C4-2B (cell line): ENCODE measurements at regions not wholly inside any gene's neighbourhood (a gene's known extent, or its start where the extent isn't known, plus 50 kb on each side); places are given as distances from the start of the nearest gene placed in this dataset.

Source experiments
- H3K27ac ChIP-seq: fragments of 450-650 bp; 2 replicates; pipeline ENCODE4 v1.5.1; 2017
- ZFX ChIP-seq: fragments of 450-650 bp; IDR thresholded peaks from 2 replicates; pipeline ENCODE4 v1.6.1; 2017
- TF ChIP-seq, protein P1 (sequence below): fragments of 450-650 bp; conservative IDR thresholded peaks from 2 replicates; pipeline ENCODE4 v1.5.1; 2017; ENCODE audit warnings: mild to moderate bottlenecking

DNA sequence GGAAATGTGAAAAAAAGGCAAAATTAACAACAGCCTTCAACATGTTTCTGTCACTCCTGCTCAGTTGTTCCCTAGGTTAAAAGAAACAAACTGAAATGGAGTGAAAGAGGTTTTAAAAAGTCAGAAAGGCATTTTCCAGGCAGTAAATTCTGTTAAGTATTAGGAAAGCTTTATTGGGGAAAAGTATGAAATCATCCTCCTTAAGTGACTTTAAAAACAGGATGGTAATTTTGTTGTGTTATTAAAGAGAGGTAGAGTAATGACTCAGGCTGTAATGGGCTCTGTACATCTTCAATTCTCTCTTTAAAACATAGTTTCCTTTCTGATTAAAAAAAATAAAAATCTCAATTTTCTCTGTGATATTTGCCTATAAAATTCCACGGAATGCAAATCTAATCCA, 81.1 kb downstream of the OTOL1 start:
- TF ChIP-seq, protein P1, sequence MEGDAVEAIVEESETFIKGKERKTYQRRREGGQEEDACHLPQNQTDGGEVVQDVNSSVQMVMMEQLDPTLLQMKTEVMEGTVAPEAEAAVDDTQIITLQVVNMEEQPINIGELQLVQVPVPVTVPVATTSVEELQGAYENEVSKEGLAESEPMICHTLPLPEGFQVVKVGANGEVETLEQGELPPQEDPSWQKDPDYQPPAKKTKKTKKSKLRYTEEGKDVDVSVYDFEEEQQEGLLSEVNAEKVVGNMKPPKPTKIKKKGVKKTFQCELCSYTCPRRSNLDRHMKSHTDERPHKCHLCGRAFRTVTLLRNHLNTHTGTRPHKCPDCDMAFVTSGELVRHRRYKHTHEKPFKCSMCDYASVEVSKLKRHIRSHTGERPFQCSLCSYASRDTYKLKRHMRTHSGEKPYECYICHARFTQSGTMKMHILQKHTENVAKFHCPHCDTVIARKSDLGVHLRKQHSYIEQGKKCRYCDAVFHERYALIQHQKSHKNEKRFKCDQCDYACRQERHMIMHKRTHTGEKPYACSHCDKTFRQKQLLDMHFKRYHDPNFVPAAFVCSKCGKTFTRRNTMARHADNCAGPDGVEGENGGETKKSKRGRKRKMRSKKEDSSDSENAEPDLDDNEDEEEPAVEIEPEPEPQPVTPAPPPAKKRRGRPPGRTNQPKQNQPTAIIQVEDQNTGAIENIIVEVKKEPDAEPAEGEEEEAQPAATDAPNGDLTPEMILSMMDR: no peak
- TF ChIP-seq ZFX: no peak
- no peak overlapping the region for H3K27ac ChIP-seq

DNA sequence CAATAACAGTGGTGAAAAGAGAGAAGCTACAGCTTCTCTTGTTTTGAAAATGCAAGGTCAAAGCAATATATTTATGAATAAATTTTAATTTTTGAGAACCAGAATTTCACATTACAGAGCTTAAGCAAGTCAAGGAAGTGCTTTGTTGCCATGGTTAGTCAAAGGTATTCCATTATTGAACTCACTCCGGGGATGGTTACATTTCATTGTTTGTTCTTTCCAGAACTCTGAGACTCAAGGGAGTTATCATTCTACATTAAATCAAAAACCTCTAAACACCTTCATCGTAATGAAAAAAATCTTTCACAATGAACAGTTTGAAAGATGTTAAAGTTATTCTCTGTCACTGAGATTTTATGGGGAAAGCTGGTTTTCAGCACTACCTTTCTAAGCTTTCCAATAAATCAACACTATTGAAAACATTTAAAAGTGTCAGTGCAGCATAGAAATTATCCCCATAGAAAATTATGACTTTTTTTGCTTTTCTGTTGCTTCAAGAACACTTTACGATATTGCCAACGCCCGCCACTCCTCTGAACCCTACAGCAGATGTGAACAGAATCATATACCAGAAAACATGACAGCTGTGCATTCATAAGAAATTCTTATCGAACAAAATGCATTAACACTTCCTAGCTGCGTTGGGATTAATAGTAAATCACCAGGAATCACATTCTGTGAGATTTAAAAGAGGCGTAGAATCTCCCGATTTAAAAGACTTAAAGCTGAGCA, 83.0 kb downstream of the OTOL1 start:
- no peak for TF ChIP-seq ZFX
- TF ChIP-seq, protein P1: no peak
- H3K27ac ChIP-seq: no peak overlapping the region

DNA sequence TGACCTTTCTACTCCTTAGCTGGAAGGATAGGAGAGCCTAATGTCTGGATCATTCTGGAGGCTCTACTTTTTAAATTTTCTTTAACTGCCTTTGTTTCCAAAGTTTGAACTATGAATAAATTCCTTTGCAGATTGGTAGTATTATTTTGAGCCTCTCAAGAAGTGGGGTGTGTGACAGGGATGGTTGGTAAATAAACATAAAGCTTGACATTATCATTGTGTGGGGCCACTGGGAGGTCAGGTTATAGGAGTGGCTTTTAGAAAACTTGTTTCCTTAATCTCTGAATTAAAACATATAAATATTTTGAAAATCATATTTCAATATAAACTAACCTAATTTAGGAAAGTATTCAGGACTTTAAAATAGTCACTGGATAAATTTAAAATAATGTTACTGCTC, 89.3 kb downstream of the OTOL1 start:
- TF ChIP-seq, protein P1: no peak
- no peak for TF ChIP-seq ZFX
- H3K27ac ChIP-seq: no peak overlapping the region

DNA sequence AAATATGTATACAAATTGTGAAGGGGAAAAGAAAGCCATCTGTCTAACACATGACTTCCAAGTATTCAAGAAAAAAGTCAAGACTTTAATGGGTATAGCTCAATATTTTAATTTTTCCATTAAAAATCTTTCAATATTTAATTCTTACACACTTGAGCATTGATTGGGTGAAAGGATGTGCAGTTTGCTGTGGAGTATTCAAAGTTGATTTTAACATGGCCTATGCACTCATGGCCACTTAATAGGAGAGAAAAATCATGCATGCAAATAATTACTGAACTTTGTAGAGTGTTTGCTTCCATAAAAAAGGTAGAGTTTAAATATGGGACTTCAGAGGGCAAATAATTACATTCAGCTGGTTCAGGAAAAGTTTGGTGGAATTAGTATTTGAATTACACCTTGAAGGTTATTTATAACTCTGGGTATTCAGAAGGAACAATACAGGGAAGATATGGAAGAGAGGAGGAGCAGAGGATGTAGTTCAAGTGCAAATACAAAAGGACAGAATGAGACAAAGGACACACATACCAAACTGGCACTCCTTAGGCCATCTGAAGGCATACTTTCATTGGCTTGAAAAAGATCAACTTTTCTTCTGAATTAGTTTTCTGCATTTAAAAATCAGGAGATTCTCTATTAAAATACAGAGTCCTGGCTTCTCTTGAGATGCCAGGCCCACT, 90.1 kb downstream of the OTOL1 start:
- no peak for TF ChIP-seq ZFX
- TF ChIP-seq, protein P1: no peak
- peak overlapping the region; percentile 6; the same call in 1 of the 2 replicates for H3K27ac ChIP-seq

- H3K27ac ChIP-seq: no peak overlapping the region
- TF ChIP-seq, protein P1: no peak
- no peak for TF ChIP-seq ZFX
Measured at GRCh38 chr3:161598639-161599038, 102.0 kb downstream of the OTOL1 start.

- H3K27ac ChIP-seq: no peak overlapping the region
- TF ChIP-seq, protein P1: no peak
- no peak for TF ChIP-seq ZFX
Measured at GRCh38 chr3:161599697-161600096, 103.1 kb downstream of the OTOL1 start.

- TF ChIP-seq, protein P1: no peak
- TF ChIP-seq ZFX: no peak
- H3K27ac ChIP-seq: peak overlapping the region; percentile 33; the same call in 1 of the 2 replicates
Measured at GRCh38 chr3:161600173-161600572, 103.6 kb downstream of the OTOL1 start.
